SK-N-SH treated with all-trans-retinoic acid at 6 μM for 48 hours (cell line): ENCODE measurements at regions not wholly inside any gene's neighbourhood (a gene's known extent, or its start where the extent isn't known, plus 50 kb on each side); places are given as distances from the start of the nearest gene placed in this dataset.

ENCODE experiments used
- ARNTL ChIP-seq: fragments of 450-650 bp; formaldehyde crosslinking; IDR thresholded peaks from 2 replicates; pipeline ENCODE4 v1.5.0; 2020; ENCODE audit warnings: low read depth, mild to moderate bottlenecking, moderate library complexity, borderline replicate concordance
- CSDC2 ChIP-seq: fragments of 250-450 bp; sonication (Bioruptor Pico); IDR thresholded peaks from 2 replicates; pipeline ENCODE4 v1.5.0; 2020; ENCODE audit warnings: mild to moderate bottlenecking, moderate library complexity
- ESRRG ChIP-seq: fragments of 250-450 bp; sonication (Bioruptor Pico); IDR thresholded peaks from 2 replicates; pipeline ENCODE4 v1.6.1; 2021; ENCODE audit warnings: mild to moderate bottlenecking
- GLIS3 ChIP-seq: fragments of 250-450 bp; sonication (Bioruptor Pico); IDR thresholded peaks from 2 replicates; pipeline ENCODE4 v1.5.0; 2020; ENCODE audit warnings: mild to moderate bottlenecking, moderate library complexity
- OSR1 ChIP-seq: fragments of 250-450 bp; sonication (Bioruptor Pico); IDR thresholded peaks from 2 replicates; pipeline ENCODE4 v1.8.0; 2022; ENCODE audit warnings: moderate library complexity, mild to moderate bottlenecking, inconsistent platforms
- POU6F1 ChIP-seq: fragments of 250-450 bp; sonication (Bioruptor Pico); IDR thresholded peaks from 2 replicates; pipeline ENCODE4 v1.8.0; 2021; ENCODE audit warnings: low read depth, mild to moderate bottlenecking, moderate library complexity, borderline replicate concordance
- TCF4 ChIP-seq: fragments of 250-450 bp; sonication (Bioruptor Pico); IDR thresholded peaks from 2 replicates; pipeline ENCODE4 v1.8.0; 2021; ENCODE audit warnings: mild to moderate bottlenecking, moderate library complexity, borderline replicate concordance
- TSHZ2 ChIP-seq: fragments of 250-450 bp; sonication (Bioruptor Pico); IDR thresholded peaks from 2 replicates; pipeline ENCODE4 v1.5.0; 2020; ENCODE audit warnings: mild to moderate bottlenecking, moderate library complexity

- TF ChIP-seq TSHZ2 (CRISPR knock-in tag) (no peak), OSR1 (CRISPR knock-in tag) (no peak), CSDC2 (CRISPR knock-in tag) (no peak), GLIS3 (CRISPR knock-in tag) (no peak), ARNTL (CRISPR knock-in tag) (no peak), POU6F1 (CRISPR knock-in tag) (no peak), TCF4 (CRISPR knock-in tag) (no peak), ESRRG (CRISPR knock-in tag) (no peak)
Observed at GRCh38 chr2:33775306-33775705, 176.2 kb upstream of the FAM98A start.
